ENCODE measurements at regions not wholly inside any gene's neighbourhood (a gene's known extent, or its start where the extent isn't known, plus 50 kb on each side); places are given as distances from the start of the nearest gene placed in this dataset.

DNA sequence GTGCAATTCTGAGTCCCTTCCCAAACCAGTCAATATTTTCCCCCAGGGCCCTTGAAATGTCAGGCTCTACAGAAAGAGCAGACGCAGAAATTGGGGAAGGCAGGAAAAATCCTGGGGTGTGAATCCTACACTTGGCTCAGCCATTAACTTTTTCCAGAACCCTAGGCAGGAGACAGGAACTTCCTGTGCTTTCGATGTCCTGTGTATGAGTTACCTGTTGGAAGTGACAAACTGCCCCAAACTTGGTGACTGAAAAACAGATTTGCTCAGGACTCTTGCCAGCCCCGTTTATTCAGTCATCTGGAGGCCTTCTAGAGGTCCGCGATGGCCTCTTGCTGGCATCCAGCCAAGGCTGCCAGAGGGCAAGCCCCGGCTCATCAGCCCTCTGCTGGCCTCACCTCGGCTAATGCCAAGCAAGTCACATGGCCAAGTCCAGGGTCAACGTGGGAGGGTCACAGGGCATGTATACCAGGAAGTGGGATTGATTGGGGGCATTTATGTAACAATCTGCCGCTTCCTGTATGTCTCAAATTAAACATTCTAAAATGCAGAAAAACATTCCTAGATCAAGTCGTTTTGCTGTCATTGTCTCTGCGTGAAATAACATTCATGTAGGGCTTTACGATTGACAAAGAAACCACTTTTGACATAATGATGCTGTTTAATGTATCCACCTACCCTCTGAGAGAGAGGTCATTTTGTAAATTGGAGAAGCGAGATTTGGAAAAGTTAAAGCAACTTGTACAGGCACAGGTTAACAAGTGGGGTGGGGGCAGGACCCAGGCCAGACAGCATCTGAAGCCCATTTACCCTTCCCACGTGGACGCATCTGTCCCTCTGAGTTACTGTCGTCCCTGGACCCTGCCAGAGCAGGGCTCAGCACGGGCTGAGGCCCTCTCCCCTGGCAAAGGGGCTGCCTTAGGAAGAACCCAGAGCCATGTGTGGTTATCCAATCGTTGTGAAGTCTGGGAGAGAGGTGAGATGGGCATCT, 179.4 kb downstream of the INHBB start:
- ATAC-seq (no peak), DNase-seq (no peak)
- Histone ChIP-seq H3K4me3 (no peak overlapping the region), H3K4me1 (peaks cover 6% of the 10 kb centered on the region), H3K9me3 (no peaks in the 10 kb centered on the region), H3K27ac (no peak overlapping the region), H3K36me3 (no peaks in the 10 kb centered on the region), H3K27me3 (ENCODE audit: low read depth) (peaks cover 26% of the 10 kb centered on the region)
- TF ChIP-seq, protein P1, sequence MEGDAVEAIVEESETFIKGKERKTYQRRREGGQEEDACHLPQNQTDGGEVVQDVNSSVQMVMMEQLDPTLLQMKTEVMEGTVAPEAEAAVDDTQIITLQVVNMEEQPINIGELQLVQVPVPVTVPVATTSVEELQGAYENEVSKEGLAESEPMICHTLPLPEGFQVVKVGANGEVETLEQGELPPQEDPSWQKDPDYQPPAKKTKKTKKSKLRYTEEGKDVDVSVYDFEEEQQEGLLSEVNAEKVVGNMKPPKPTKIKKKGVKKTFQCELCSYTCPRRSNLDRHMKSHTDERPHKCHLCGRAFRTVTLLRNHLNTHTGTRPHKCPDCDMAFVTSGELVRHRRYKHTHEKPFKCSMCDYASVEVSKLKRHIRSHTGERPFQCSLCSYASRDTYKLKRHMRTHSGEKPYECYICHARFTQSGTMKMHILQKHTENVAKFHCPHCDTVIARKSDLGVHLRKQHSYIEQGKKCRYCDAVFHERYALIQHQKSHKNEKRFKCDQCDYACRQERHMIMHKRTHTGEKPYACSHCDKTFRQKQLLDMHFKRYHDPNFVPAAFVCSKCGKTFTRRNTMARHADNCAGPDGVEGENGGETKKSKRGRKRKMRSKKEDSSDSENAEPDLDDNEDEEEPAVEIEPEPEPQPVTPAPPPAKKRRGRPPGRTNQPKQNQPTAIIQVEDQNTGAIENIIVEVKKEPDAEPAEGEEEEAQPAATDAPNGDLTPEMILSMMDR (IDR thresholded peaks at IDR 0.05) = no peak
- intact Hi-C loops (cut with DNase I) = no loop called here

DNA sequence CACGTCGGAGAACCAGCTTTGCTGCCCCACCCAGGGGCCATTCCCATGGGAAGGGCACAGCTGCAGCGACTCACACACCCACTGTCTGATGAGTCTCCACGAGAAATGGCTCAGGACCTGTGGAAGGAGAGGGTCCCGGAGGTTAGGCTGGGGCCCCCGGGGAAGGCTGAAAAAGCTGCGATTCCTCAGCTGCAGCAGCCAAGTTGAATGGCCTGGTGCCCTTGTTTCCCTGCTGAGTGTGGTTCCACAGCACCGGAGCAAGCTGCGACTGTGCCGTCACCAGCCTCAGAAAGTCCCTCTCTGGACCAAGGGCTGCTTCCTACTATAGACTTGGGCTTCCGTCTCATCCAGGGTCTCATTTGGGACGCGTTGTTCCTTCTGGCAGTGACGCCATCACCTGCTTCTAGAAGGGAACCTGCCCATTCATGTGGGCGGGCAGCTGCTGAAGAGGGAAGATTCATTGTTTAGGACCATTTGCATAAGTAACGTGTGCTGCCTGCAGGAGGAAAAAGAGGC, 180.2 kb downstream of the INHBB start:
- peaks cover 26% of the 10 kb centered on the region for H3K27me3 ChIP-seq (ENCODE audit: low read depth)
- intact Hi-C loops (cut with DNase I) = no loop called here
- DNase-seq = no peak
- TF ChIP-seq, protein P1 (IDR thresholded peaks at IDR 0.05) = no peak
- peaks cover 6% of the 10 kb centered on the region for H3K4me1 ChIP-seq
- H3K9me3 ChIP-seq = no peaks in the 10 kb centered on the region
- H3K27ac ChIP-seq = no peak overlapping the region
- H3K36me3 ChIP-seq = no peaks in the 10 kb centered on the region
- H3K4me3 ChIP-seq = no peak overlapping the region
- no peak for ATAC-seq

DNA sequence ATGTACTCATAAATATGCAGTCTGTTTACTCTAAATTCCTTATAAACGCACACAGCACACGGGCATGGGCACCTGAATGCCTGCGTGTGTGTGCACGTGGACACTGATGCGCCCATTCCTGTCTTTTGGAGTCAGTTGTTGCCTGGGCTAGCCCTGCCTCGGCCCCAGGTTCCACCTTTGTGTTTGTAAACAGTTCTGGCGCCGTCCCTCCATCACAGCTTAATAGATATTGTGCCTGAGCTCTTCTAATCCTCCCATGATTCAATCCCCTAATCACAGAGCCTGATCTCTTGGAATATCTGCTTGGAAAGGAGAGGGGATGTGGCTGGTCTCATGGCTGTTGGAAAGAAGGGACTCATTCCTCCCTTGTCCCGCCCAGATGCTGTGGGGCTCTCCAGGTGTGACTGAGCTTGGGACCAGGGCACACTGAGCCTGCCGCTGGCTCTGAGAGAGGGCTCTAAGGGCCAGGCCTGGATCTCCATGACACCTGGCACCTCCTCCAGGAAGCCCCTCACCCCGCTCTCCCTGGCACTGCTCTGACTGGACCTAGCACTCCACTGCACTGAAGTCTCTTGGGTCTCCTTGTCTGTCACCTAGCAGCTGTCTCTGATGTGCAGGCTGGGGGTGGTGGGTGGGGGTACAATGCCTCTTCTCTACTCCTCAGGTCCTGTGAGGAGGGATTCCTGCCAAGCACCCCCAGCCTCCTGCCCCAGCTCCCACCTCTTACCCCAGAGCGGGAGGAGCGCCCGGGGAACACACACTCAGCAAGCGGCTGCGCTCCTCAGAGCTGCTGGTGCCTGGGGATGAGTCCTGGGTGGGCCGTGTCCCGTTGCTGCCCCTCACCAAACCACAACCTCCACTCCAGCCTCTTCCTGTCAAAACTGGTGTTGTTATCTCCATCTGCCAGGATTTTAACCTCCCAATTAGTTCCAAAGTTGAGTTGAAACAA, 181.3 kb downstream of the INHBB start:
- intact Hi-C loops (cut with DNase I) = no loop called here
- DNase-seq (no peak), ATAC-seq (no peak)
- Histone ChIP-seq H3K4me1 (peaks cover 2% of the 10 kb centered on the region), H3K27me3 (ENCODE audit: low read depth) (peaks cover 16% of the 10 kb centered on the region), H3K4me3 (no peak overlapping the region), H3K9me3 (no peaks in the 10 kb centered on the region), H3K27ac (no peak overlapping the region), H3K36me3 (no peaks in the 10 kb centered on the region)
- TF ChIP-seq, protein P1 (IDR thresholded peaks at IDR 0.05) = no peak

DNA sequence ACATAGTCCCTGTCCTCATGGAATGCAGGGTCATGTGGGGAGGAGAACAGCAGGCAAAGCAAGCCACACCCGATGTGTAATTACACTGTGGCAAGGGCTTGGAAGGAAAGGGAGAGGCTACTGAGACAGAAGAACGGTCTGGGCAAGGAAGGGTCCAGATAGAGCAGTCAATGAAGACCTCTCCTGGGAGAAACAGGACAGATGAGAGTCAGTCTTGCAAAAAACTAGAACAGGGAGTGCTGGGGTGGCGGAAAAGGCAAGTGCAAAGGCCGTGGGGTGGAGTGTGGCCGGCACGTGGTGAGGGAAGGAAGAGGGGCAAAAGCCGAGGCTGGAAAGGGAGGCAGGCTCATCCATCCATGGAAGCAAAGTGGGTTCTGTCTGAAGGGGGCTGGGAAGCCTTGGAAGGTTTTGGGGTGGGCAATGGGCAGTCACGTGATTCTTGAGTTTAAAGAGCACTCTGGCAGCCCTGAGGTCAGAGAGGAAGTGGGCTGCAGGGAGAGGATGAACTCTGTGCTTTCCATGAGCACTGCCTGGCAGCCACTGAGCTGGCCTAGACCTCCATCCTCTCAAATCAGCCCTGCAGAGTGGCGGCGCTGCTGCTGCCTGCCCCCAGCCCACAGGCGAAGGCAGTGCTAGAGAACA, 182.2 kb downstream of the INHBB start:
- no peaks in the 10 kb centered on the region for H3K36me3 ChIP-seq
- DNase-seq (no peak), ATAC-seq (no peak)
- H3K4me1 ChIP-seq = no peaks in the 10 kb centered on the region
- TF ChIP-seq, protein P1 (IDR thresholded peaks at IDR 0.05) = no peak
- H3K4me3 ChIP-seq = no peak overlapping the region
- peaks cover 7% of the 10 kb centered on the region for H3K27me3 ChIP-seq (ENCODE audit: low read depth)
- H3K9me3 ChIP-seq = no peaks in the 10 kb centered on the region
- intact Hi-C loops (cut with DNase I) = no loop called here
- H3K27ac ChIP-seq = no peak overlapping the region

DNA sequence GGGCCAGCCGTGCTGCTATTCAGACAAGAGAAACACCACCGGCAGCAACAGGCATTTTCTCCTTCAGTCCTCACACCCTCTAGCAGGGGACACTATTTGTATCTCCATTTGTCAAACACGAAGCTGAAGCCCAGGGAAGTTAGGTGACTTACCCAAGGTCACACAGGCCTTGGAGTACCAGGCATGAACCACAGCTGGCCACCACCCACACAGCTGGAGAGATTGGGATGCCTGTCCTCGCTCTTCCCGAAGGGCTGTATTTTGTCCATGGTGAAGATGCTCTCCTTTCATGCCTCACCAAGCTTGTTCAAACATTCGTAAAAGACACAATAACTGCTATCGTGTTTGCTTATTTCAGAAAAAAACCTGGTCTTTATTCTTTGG, 182.7 kb downstream of the INHBB start:
- intact Hi-C loops (cut with DNase I) = no loop called here
- DNase-seq (no peak), ATAC-seq (no peak)
- Histone ChIP-seq H3K4me1 (no peaks in the 10 kb centered on the region), H3K27me3 (ENCODE audit: low read depth) (peaks cover 4% of the 10 kb centered on the region), H3K4me3 (no peak overlapping the region), H3K27ac (no peak overlapping the region), H3K9me3 (no peaks in the 10 kb centered on the region), H3K36me3 (no peaks in the 10 kb centered on the region)
- TF ChIP-seq, protein P1 (IDR thresholded peaks at IDR 0.05) = no peak
